HG02885 (cell line): ENCODE measurements at regions not wholly inside any gene's neighbourhood (a gene's known extent, or its start where the extent isn't known, plus 50 kb on each side); places are given as distances from the start of the nearest gene placed in this dataset.
"Not testable (repeated sequence)": the region's sequence is repeated elsewhere in the genome, so short reads cannot be mapped to it uniquely, and the experiment has no call there.

ENCODE experiments used
- ATAC-seq: cut with Tn5 transposase; IDR thresholded peaks from one replicate; pipeline ENCODE4 v1.9.1; 2021; ENCODE audit warnings: mild to moderate bottlenecking; ENCODE audit not compliant: unreplicated experiment, poor library complexity

- ATAC-seq = no peak
Observed at GRCh38 chr6:8361259-8361658, 74.1 kb downstream of the SLC35B3 start.

GRCh38 chr6:8352966-8353340, 82.4 kb downstream of the SLC35B3 start:
- ATAC-seq = no peak

GRCh38 chr6:8352335-8352965, 82.9 kb downstream of the SLC35B3 start:
- no peak for ATAC-seq

GRCh38 chr6:8343600-8343999, 91.7 kb downstream of the SLC35B3 start:
- no peak for ATAC-seq

GRCh38 chr6:8342241-8342819, 93.0 kb downstream of the SLC35B3 start:
- no peak for ATAC-seq

- no peak for ATAC-seq
Observed at GRCh38 chr6:8337147-8337546, 98.2 kb downstream of the SLC35B3 start.

- no peak for ATAC-seq
Observed at GRCh38 chr6:8336406-8337057, 98.8 kb downstream of the SLC35B3 start.

- no peak for ATAC-seq
Observed at GRCh38 chr6:8335896-8336295, 99.4 kb downstream of the SLC35B3 start.

- ATAC-seq = no peak
Observed at GRCh38 chr6:8335381-8335780, 100.0 kb downstream of the SLC35B3 start.

GRCh38 chr6:8334113-8334512, 101.2 kb downstream of the SLC35B3 start:
- ATAC-seq = no peak

GRCh38 chr6:8329562-8329961, 105.8 kb downstream of the SLC35B3 start:
- ATAC-seq = no peak

- ATAC-seq = no peak
Observed at GRCh38 chr6:8325743-8326142, 109.6 kb downstream of the SLC35B3 start.

- no peak for ATAC-seq
Observed at GRCh38 chr6:8322659-8323058, 112.7 kb downstream of the SLC35B3 start.

- ATAC-seq = no peak
Observed at GRCh38 chr6:8321671-8322404, 113.5 kb downstream of the SLC35B3 start.

- ATAC-seq = no peak
Observed at GRCh38 chr6:8315154-8315553, 120.2 kb downstream of the SLC35B3 start.

- no peak for ATAC-seq
Observed at GRCh38 chr6:8301502-8301901, 133.8 kb downstream of the SLC35B3 start.

- ATAC-seq = no peak
Observed at GRCh38 chr6:8299034-8299433, 136.3 kb downstream of the SLC35B3 start.

- ATAC-seq = not testable (repeated sequence)
Observed at GRCh38 chr6:8282946-8283345, 152.4 kb downstream of the SLC35B3 start.

- no peak for ATAC-seq
Observed at GRCh38 chr6:8282380-8282779, 153.0 kb downstream of the SLC35B3 start.

- ATAC-seq = no peak
Observed at GRCh38 chr6:8279041-8279805, 156.1 kb downstream of the SLC35B3 start.

GRCh38 chr6:8278562-8278961, 156.8 kb downstream of the SLC35B3 start:
- no peak for ATAC-seq
